Ascending aorta (tissue), 2 donors: ENCODE measurements at regions not wholly inside any gene's neighbourhood (a gene's known extent, or its start where the extent isn't known, plus 50 kb on each side); places are given as distances from the start of the nearest gene placed in this dataset.

Experiments used
- DNase-seq, 2 donors: peaks; one replicate each; pipeline ENCODE4 v3.0.0-alpha.2; 2019; ENCODE audit warnings: low spot score in 2 of 2
- H3K27ac ChIP-seq, 2 donors: fragments of 200-600 bp; sonication (generic); one replicate each; pipeline ENCODE4 v1.5.1; 2016 to 2017; ENCODE audit warnings: mild to moderate bottlenecking in 1 of 2
- H3K27me3 ChIP-seq: fragments of 200-600 bp; sonication (generic); one replicate; pipeline ENCODE4 v1.5.1; 2017
- H3K36me3 ChIP-seq, 2 donors: fragments of 200-600 bp; sonication (generic); one replicate each; pipeline ENCODE4 v1.5.1; 2016
- H3K4me1 ChIP-seq, 2 donors: fragments of 200-600 bp; sonication (generic); one replicate each; pipeline ENCODE4 v1.5.1; 2016 to 2017; ENCODE audit warnings: mild to moderate bottlenecking in 1 of 2
- H3K4me3 ChIP-seq, 2 donors: fragments of 200-600 bp; sonication (generic); one replicate each; pipeline ENCODE4 v1.5.1; 2016 to 2017; ENCODE audit warnings: mild to moderate bottlenecking in 1 of 2
- H3K9me3 ChIP-seq, 2 donors: fragments of 200-600 bp; sonication (generic); one replicate each; pipeline ENCODE4 v1.5.1; 2016
- CTCF ChIP-seq, 3 experiments: fragments of 200-600 bp in 2 of 3; fragments of 450-650 bp in 1 of 3; sonication (generic) in 2 of 3; IDR thresholded peaks; one replicate each; pipeline ENCODE4 v1.5.1; 2016 to 2019; ENCODE audit warnings: antibody characterized with exemption in 3 of 3, mild to moderate bottlenecking in 1 of 3, moderate library complexity in 1 of 3
- intact Hi-C: fragments of 100-400 bp; cut with DNase I; formaldehyde crosslinking; loops from one replicate; pipeline ENCODE4 v1.15.1; 2023

- Histone ChIP-seq H3K4me3 (no peak overlapping the region), H3K9me3 (no peaks in the 10 kb centered on the region), H3K27me3 (no peaks in the 10 kb centered on the region), H3K4me1 (no peaks in the 10 kb centered on the region), H3K36me3 (no peaks in the 10 kb centered on the region), H3K27ac (no peak overlapping the region)
- no peak for DNase-seq
- intact Hi-C loops = no loop called here
- TF ChIP-seq CTCF (IDR thresholded peaks at IDR 0.05) = peak in 1 of 3 experiments; percentile 12
Measured at GRCh38 chr18:24543795-24544498, 83.5 kb downstream of the HRH4 start.

GRCh38 chr18:24544949-24545348 is 84.5 kb downstream of the HRH4 start:
- DNase-seq = no peak
- H3K36me3 ChIP-seq = no peaks in the 10 kb centered on the region
- intact Hi-C loops = no loop called here
- H3K4me1 ChIP-seq = no peaks in the 10 kb centered on the region
- no peak overlapping the region for H3K27ac ChIP-seq
- no peak overlapping the region for H3K4me3 ChIP-seq
- H3K27me3 ChIP-seq = no peaks in the 10 kb centered on the region
- H3K9me3 ChIP-seq = no peaks in the 10 kb centered on the region
- no peak for TF ChIP-seq CTCF (IDR thresholded peaks at IDR 0.05)

GRCh38 chr18:24545651-24546050 is 85.2 kb downstream of the HRH4 start:
- intact Hi-C loops = no loop called here
- TF ChIP-seq CTCF (IDR thresholded peaks at IDR 0.05) = no peak

GRCh38 chr18:24546307-24546706 is 85.9 kb downstream of the HRH4 start:
- no peaks in the 10 kb centered on the region for H3K27me3 ChIP-seq
- H3K4me1 ChIP-seq = no peaks in the 10 kb centered on the region
- no peak overlapping the region for H3K4me3 ChIP-seq
- no peaks in the 10 kb centered on the region for H3K9me3 ChIP-seq
- no peak overlapping the region for H3K27ac ChIP-seq
- intact Hi-C loops = no loop called here
- TF ChIP-seq CTCF (IDR thresholded peaks at IDR 0.05) = no peak
- H3K36me3 ChIP-seq = no peaks in the 10 kb centered on the region
- DNase-seq = no peak

More at GRCh38 chr18:24545651-24546050, 85.2 kb downstream of the HRH4 start:
- no peaks in the 10 kb centered on the region for H3K36me3 ChIP-seq
- H3K27me3 ChIP-seq = no peaks in the 10 kb centered on the region
- H3K4me3 ChIP-seq = no peak overlapping the region
- H3K4me1 ChIP-seq = no peaks in the 10 kb centered on the region
- no peak for DNase-seq
- no peak overlapping the region for H3K27ac ChIP-seq
- no peaks in the 10 kb centered on the region for H3K9me3 ChIP-seq

GRCh38 chr18:24548583-24548982 is 88.1 kb downstream of the HRH4 start:
- DNase-seq = no peak
- H3K9me3 ChIP-seq = no peaks in the 10 kb centered on the region
- no peak for TF ChIP-seq CTCF (IDR thresholded peaks at IDR 0.05)
- H3K4me1 ChIP-seq = no peaks in the 10 kb centered on the region
- no peaks in the 10 kb centered on the region for H3K27me3 ChIP-seq
- H3K4me3 ChIP-seq = no peak overlapping the region
- intact Hi-C loops = no loop called here
- H3K27ac ChIP-seq = no peak overlapping the region
- H3K36me3 ChIP-seq = no peaks in the 10 kb centered on the region

- Histone ChIP-seq H3K9me3 (no peaks in the 10 kb centered on the region), H3K4me3 (no peak overlapping the region), H3K27ac (no peak overlapping the region), H3K36me3 (no peaks in the 10 kb centered on the region), H3K27me3 (no peaks in the 10 kb centered on the region), H3K4me1 (no peaks in the 10 kb centered on the region)
- intact Hi-C loops = no loop called here
- TF ChIP-seq CTCF (IDR thresholded peaks at IDR 0.05) = no peak
- DNase-seq = no peak
Measured at GRCh38 chr18:24552218-24552617, 91.8 kb downstream of the HRH4 start.
